ENCODE measurements at regions not wholly inside any gene's neighbourhood (a gene's known extent, or its start where the extent isn't known, plus 50 kb on each side); places are given as distances from the start of the nearest gene placed in this dataset.

GRCh38 chr2:234682492-234683228 is 185.8 kb upstream of the ARL4C start:
- no peak for DNase-seq (ENCODE audit: extremely low read depth, low read depth)

- DNase-seq (ENCODE audit: extremely low read depth, low read depth) = no peak
Measured at GRCh38 chr2:234680688-234681619, 184.1 kb upstream of the ARL4C start.

DNA sequence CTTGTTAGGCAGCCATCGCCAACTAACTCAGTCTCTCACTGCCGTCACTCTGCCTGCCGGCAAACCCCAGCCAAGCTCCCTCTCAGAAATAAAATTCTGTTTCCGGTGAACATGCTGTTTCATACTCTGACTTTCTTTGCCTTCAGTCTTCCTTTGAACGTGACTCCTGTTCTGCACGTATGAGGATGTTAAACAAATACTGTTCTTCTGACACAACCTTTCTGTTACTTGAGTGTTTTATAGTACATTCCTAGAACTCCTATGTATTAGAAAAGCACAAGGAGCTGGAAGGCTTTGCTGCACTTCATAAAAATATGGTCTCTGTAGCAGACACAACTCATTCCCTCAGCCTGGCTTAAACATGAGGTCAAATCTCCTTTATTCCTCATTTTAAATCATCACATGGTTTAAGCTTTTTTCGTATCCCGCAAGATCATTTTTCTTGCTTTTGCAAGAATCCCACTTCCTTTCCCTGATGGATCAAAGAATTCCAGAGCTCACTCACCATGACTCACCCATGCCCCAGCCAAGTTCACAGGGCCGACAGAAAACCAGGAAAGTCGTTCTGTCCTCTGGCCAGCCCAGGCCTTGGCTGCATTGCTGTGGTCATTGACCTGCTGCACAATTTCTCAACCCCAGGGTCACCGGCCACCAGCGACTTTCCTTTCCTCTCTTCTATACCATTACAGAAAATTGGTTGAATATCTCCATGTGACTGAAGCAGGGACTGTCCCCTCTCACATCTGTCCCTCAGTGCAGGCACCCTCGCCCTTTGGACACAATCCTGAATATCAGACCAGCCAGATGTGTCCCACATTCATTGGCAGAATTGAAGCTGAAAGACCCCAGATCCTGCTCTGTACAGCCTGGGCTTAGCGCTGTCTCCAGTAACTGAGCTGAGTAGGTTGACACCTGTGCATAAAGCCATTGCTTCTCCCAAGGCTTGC is 183.1 kb upstream of the ARL4C start:
- peak; percentile 79 for DNase-seq (ENCODE audit: extremely low read depth, low read depth)

GRCh38 chr2:234679301-234679740 is 182.4 kb upstream of the ARL4C start:
- DNase-seq (ENCODE audit: extremely low read depth, low read depth) = peak; percentile 19

DNA sequence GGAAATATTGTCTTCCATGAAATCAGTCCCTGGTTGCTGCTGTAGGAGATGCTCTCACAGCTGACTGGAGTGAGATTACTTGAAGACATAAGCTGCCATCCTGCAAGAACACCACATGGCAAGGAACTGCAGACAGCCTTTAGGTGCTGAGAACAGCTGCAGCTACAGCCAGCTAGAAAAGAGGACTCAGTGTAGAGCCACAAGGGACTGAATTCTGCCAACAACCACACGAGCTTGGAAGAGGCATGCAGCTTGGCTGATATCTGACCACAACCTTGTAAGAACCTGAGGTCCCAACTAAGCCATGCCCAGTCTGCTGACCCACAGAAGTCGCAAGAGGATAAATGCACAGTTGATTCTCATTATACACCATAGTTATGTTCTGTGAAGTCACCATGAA is 181.8 kb upstream of the ARL4C start:
- DNase-seq (ENCODE audit: extremely low read depth, low read depth) = no peak

DNA sequence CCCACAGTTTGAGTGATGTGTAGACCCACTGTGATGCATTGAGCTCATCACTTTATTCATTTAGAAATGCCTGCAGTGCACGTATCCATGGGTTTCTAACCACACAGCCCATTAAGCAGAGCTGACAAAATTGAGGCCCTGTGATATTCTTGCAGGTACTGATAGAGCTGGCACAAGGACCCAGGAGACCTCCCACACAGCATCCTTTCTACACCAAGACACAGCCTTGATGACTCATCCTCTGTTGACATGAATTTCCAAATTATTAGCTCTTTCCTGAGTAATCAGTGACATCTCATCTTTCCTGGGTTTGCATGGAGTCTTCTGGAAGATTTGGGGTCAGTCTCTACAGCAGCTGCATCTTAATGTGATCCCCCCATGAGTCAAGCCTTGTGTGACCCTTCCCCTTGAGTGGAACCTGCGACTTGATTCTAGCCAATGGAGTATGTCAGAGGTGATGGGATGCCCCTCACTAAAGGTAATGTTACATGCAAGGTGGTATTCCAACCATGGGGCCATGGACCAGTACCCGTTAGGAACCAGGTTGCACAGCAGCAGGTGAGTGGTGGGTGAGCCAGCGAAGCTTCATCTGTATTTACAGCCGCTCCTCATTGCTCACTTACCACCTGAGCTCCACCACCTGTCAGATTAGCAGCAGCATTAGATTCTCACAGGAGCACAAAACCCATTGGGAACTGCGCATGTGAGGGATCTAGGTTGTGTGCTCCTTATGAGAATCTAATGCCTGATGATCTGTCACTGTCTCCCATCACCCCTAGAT is 181.1 kb upstream of the ARL4C start:
- DNase-seq (ENCODE audit: extremely low read depth, low read depth) = no peak

DNA sequence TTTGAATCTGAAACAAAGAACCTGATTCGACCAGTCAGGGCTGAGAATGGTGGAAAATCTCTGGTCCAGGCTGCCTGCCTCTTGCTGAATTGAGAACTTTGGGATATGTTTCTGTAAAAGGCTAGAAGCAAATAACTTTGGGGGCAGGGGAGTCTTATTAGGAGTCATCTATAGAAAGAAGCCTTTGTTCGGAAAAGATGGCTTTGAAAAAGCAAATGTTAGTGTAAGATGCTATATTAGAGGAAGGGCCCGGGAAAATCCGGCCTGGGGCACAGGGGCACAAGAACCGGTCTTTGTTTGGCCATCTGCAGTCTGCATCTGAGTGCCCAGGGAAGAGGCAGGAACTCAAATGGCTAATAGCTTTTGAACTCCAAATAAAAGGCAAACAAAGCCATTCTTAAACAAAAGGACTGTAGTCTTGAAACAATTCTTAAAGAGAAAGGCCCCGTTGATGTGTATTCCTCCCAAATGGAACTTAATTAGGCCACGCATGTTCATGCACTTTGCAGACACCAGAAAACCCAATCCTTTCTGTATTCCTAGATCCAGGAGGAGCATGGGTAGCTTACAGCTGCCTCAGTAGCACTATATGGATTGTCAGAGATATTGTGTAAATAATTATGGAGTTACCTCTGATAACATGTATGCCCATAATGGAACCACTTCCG is 180.0 kb upstream of the ARL4C start:
- no peak for DNase-seq (ENCODE audit: extremely low read depth, low read depth)

DNA sequence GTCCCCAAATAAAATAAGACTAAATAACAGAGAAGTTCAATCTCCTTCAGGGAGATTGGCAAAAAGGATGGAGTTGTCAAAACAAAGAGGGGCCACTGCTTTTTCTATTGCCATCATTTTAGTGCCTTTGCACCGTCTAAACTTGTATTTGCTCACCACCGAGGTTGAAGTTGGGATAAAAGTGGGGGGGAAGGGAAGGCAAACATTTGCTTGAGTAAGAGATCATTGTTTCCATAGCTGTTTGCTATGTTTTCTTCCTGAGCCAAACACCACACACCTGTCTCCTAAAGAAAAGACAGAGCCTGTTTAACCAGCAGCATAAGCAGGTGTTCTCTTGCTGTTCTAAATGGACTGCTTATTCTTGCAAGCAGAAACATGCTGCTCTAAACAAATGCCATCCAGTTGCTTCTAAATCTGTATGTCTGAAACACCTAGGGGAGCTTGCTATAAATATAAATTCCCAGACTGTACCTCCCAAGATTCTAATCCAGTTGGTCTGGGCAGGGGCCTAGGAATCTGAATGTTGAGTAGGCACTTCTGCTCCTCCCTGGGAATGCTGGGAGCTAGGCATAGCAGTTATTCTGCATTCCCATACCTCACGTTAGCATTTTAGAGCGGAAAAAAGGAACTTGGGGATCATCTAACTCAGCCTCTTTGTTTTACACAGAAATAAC is 179.4 kb upstream of the ARL4C start:
- no peak for DNase-seq (ENCODE audit: extremely low read depth, low read depth)

GRCh38 chr2:234674781-234675201 is 177.9 kb upstream of the ARL4C start:
- peak; percentile 50 for DNase-seq (ENCODE audit: extremely low read depth, low read depth)

- DNase-seq (ENCODE audit: extremely low read depth, low read depth) = peak; percentile 15
Measured at GRCh38 chr2:234673961-234674759, 177.3 kb upstream of the ARL4C start.

DNA sequence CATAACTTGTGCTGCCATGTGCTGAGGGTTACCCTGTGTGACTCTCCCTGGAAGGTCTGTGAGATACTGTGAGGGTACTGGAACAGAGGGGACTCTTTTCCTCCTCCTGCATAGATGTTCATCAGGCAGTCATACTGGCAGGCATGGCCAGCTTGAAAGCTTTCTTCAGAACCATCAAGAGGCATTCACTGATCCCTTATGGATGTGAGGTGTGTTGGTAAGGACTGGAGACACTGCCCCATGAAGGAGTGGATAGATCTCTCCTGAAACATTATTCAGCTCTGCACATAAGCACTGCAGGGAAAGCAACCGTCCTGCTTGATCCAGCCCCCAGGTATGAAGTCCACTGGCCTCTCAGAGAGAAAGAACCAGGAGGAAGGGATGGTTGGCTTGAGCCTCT is 176.6 kb upstream of the ARL4C start:
- DNase-seq (ENCODE audit: extremely low read depth, low read depth) = no peak

- no peak for DNase-seq (ENCODE audit: extremely low read depth, low read depth)
Measured at GRCh38 chr2:234672498-234673150, 175.7 kb upstream of the ARL4C start.

GRCh38 chr2:234671716-234672115 is 174.8 kb upstream of the ARL4C start:
- no peak for DNase-seq (ENCODE audit: extremely low read depth, low read depth)

- no peak for DNase-seq (ENCODE audit: extremely low read depth, low read depth)
Measured at GRCh38 chr2:234671231-234671630, 174.3 kb upstream of the ARL4C start.

DNA sequence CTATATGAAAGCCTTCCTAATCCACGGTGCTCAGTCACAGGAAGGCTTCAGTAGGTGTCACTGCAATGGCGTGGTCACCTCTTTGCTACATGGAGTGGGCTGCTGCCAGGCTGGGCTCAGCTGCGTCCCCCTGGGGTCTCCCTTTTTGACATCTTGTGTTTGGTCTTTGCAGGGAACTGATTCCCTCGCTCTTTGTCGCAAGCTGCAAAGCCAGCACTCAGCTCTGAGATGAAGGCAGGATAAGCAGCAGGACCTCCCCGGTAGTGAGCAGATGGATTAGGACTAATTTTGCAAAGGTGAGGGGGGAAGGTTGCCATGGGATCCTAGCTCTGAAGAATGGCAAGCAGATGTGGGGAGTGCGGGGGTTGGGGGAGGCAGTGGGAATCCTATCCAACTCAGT is 173.9 kb upstream of the ARL4C start:
- no peak for DNase-seq (ENCODE audit: extremely low read depth, low read depth)

DNA sequence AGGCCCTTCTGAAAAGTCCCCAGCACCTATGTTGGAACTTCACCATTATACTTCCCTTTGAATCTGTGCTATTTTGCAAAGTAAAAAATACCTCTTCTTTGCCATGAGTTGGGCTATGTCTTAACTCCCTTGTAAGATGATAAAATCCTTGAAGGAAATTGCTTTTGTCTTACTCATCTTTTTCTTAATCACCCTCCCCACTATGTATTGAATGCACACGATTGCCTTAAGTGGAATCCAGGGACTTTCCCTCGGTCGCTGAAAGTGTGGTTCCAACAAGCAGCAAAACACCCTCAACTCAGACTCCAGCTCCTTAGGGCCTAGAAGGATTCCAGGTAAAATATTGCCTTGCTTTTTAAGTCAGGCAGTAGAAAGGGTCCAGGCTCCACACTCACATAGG is 173.2 kb upstream of the ARL4C start:
- DNase-seq (ENCODE audit: extremely low read depth, low read depth) = no peak

- DNase-seq (ENCODE audit: extremely low read depth, low read depth) = no peak
Measured at GRCh38 chr2:234669621-234670020, 172.7 kb upstream of the ARL4C start.

Measured in NCI-H460 (cell line).